HepG2 (cell line): ENCODE measurements at regions not wholly inside any gene's neighbourhood (a gene's known extent, or its start where the extent isn't known, plus 50 kb on each side); places are given as distances from the start of the nearest gene placed in this dataset.
"Not testable (repeated sequence)": the region's sequence is repeated elsewhere in the genome, so short reads cannot be mapped to it uniquely, and the experiment has no call there.

Source experiments
- ATAC-seq: fragments of 200-7000 bp; cut with Tn5 transposase; 3 replicates; pipeline ENCODE4 v1.9.1; 2020; ENCODE audit warnings: mild to moderate bottlenecking, moderate library complexity
- BruUV-seq: library from RNA; stranded (reverse); fragments of 400-500 nt; replicated peaks from 2 replicates; lab custom pipeline; 2021; lab: Mats Ljungman, UMichigan
- CTCF ChIA-PET: fragments of 300-600 bp; formaldehyde crosslinking; extraction: SDS; loops from one replicate; lab custom pipeline; 2021; ENCODE audit warnings: low total read pairs, inconsistent platforms, low intra/inter-chr PET ratio; lab: Yijun Ruan, JAX
- POLR2A ChIA-PET: fragments of 350-600 bp; sonication (Branson Sonifier 250); formaldehyde crosslinking; loops from one replicate; lab custom pipeline; 2020; ENCODE audit warnings: antibody characterized with exemption, inconsistent platforms; lab: Yijun Ruan, JAX
- DNase-seq: peaks from one replicate; pipeline ENCODE4 v3.0.0-alpha.2; 2015; ENCODE audit warnings: low spot score
- FAIRE-seq: peaks from 3 replicates; lab custom pipeline; 2011; peaks lifted over from hg19 to GRCh38; lab: Jason Lieb, UNC
- H2AFZ ChIP-seq: one replicate; pipeline ENCODE4 v1.6.1; 2011; ENCODE audit warnings: low read length, inconsistent platforms
- H3K27ac ChIP-seq: fragments of 300-600 bp; 3 replicates; pipeline ENCODE4 v1.8.0; 2011; ENCODE audit warnings: mixed run types, mild to moderate bottlenecking, mixed read lengths, low read length, inconsistent platforms; ENCODE audit not compliant: insufficient read depth; ENCODE audit errors: extremely low read length
- H3K27me3 ChIP-seq, 2 experiments: fragments of 200-600 bp in 1 of 2; 2 replicates in 1 of 2; 3 replicates in 1 of 2; pipeline versions ENCODE4 v1.6.0 to v1.8.0; 2011; ENCODE audit warnings: low read length in 2 of 2, mild to moderate bottlenecking in 2 of 2, moderate library complexity in 2 of 2, inconsistent platforms in 1 of 2; ENCODE audit not compliant: insufficient read depth in 2 of 2, control insufficient read depth in 1 of 2
- H3K36me3 ChIP-seq, 2 experiments: fragments of 200-600 bp in 1 of 2; replicated peaks in 1 of 2; 2 replicates in 1 of 2; 3 replicates in 1 of 2; pipeline versions ENCODE4 v1.5.1 to v1.8.0; 2011; ENCODE audit warnings: low read length in 2 of 2, inconsistent platforms in 1 of 2; ENCODE audit not compliant: insufficient read depth in 2 of 2, control insufficient read depth in 1 of 2
- H3K4me1 ChIP-seq: 2 replicates; pipeline ENCODE4 v1.5.1; 2012; ENCODE audit warnings: low read length, inconsistent platforms; ENCODE audit not compliant: insufficient read depth
- H3K4me2 ChIP-seq: 2 replicates; pipeline ENCODE4 v1.6.0; 2011; ENCODE audit warnings: low read depth, low read length, inconsistent platforms
- H3K4me3 ChIP-seq, 3 experiments: fragments of 200-600 bp in 1 of 3; sonication (generic), shearing (Covaris generic) in 1 of 3; replicated peaks in 1 of 3; 2 replicates each; pipeline ENCODE4 v1.5.1; 2011 to 2016; ENCODE audit warnings: low read length in 3 of 3, inconsistent platforms in 2 of 3, low read depth in 2 of 3, mild to moderate bottlenecking in 2 of 3, control low read depth in 1 of 3, mixed read lengths in 1 of 3; ENCODE audit not compliant: insufficient read depth in 1 of 3
- H3K79me2 ChIP-seq: one replicate; pipeline ENCODE4 v1.6.1; 2011; ENCODE audit warnings: low read length, inconsistent platforms; ENCODE audit not compliant: insufficient read depth
- H3K9ac ChIP-seq: 2 replicates; pipeline ENCODE4 v1.6.0; 2011; ENCODE audit warnings: mild to moderate bottlenecking, low read depth, low read length, inconsistent platforms; ENCODE audit not compliant: insufficient read depth
- H3K9me3 ChIP-seq: 2 replicates; pipeline ENCODE4 v1.5.1; 2012; ENCODE audit warnings: mild to moderate bottlenecking, low read length
- H4K20me1 ChIP-seq: 2 replicates; pipeline ENCODE4 v1.6.0; 2011; ENCODE audit warnings: inconsistent platforms, mild to moderate bottlenecking, low read length, moderate library complexity; ENCODE audit not compliant: insufficient read depth
- STAG1 ChIP-seq: sonication (generic); formaldehyde crosslinking; IDR thresholded peaks from 2 replicates; pipeline ENCODE4 v1.4.0; 2020; ENCODE audit warnings: missing genetic modification reagents
- WGBS: methylation state at CpG from one replicate; pipeline ENCODE4 v1.1.6; 2017; ENCODE audit warnings: low lambda C conversion rate; 5-methylcytosine and 5-hydroxymethylcytosine counted together
- in situ Hi-C: cut with HindIII; loops from 2 replicates; pipeline ENCODE4 v1.10.0; 2017; ENCODE audit warnings: low pct_unique_long_range_greater_than_20kb; ENCODE audit not compliant: extremely low pct_ligation_motif_present
- intact Hi-C: fragments of 100-400 bp; cut with micrococcal nuclease; formaldehyde crosslinking; loops from one replicate; pipeline ENCODE4 v1.10.0; 2022; ENCODE audit not compliant: unreplicated experiment

GRCh38 chr15:66976106-66976640, 89.2 kb upstream of the SMAD3 start:
- TF ChIP-seq STAG1 (CRISPR knock-in tag), result 0 out of 2 replicates have a peak, but pooled peaks have one; percentile 12
- H3K27ac ChIP-seq, H3K4me2 ChIP-seq, intact Hi-C loops, in situ Hi-C loops, H3K79me2 ChIP-seq, H3K36me3 ChIP-seq, H3K9ac ChIP-seq, CTCF ChIA-PET, H3K9me3 ChIP-seq, BruUV-seq, H2AFZ ChIP-seq, H3K4me3 ChIP-seq, H4K20me1 ChIP-seq, POLR2A ChIA-PET, ATAC-seq, H3K27me3 ChIP-seq, DNase-seq, FAIRE-seq: not testable (repeated sequence)
- H3K4me1 ChIP-seq, result peaks cover 10% of the 10 kb centered on the region; the same call in 1 of the 2 replicates
- WGBS, result 83% methylated on average over 18 of the region's 18 CpGs

- H3K36me3 ChIP-seq, H4K20me1 ChIP-seq, H3K27me3 ChIP-seq, H3K4me2 ChIP-seq, FAIRE-seq, CTCF ChIA-PET, intact Hi-C loops, POLR2A ChIA-PET, H3K9me3 ChIP-seq, H3K4me3 ChIP-seq, H2AFZ ChIP-seq, H3K79me2 ChIP-seq, BruUV-seq, H3K27ac ChIP-seq, H3K9ac ChIP-seq, ATAC-seq, DNase-seq, in situ Hi-C loops: not testable (repeated sequence)
- H3K4me1 ChIP-seq, result peaks cover 10% of the 10 kb centered on the region; the same call in 1 of the 2 replicates
- 32% methylated on average over 3 of the region's 3 CpGs for WGBS
Measured at GRCh38 chr15:66980326-66980725, 85.1 kb upstream of the SMAD3 start.
